HG03060 (cell line): ENCODE measurements at regions not wholly inside any gene's neighbourhood (a gene's known extent, or its start where the extent isn't known, plus 50 kb on each side); places are given as distances from the start of the nearest gene placed in this dataset.
"Not testable (repeated sequence)": the region's sequence is repeated elsewhere in the genome, so short reads cannot be mapped to it uniquely, and the experiment has no call there.

Experiments
- ATAC-seq: cut with Tn5 transposase; IDR thresholded peaks from one replicate; pipeline ENCODE4 v1.9.1; 2021; ENCODE audit warnings: low read depth, moderate number of reproducible peaks; ENCODE audit not compliant: unreplicated experiment

GRCh38 chr2:200199576-200200263 is 106.8 kb upstream of the SPATS2L start:
- no peak for ATAC-seq

GRCh38 chr2:200201839-200202238 is 104.7 kb upstream of the SPATS2L start:
- ATAC-seq, result not testable (repeated sequence)

DNA sequence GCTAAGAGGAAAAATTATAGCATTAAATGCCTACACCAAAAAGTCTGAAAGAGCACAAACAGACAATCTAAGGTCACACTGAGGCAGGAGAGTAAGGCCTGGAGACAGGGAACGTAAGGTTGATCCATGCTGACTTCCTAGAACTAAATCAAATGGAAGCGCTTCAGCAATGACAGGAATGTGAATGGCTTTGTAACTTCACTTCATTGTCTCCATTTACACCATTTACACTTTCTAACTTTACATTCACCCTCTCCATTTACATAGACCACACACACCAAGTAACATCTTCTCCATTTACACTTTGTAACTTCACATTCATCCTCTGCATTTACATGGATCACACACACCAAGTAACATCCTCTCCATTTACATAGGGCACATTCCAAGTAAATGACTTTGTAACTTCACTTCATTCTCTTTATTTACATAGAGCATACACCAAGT is 103.1 kb upstream of the SPATS2L start:
- ATAC-seq, result no peak

DNA sequence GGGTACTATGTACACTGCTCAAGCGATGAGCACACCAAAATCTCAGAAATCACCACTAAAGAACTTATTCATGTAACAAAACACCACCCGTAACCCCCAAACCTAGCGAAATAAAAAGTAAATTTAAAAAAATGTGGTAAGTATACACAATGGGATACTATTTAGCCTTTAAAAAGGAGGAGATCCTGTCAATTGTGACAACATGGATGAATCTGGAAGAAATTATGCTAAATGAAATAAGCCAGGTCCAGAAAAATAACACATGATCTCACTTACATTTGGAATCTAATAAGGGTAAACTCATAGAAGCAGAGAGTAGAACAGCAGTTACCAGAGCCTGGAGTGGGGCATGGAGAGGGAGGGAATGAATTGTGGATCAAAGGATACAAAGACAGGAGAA is 98.5 kb upstream of the SPATS2L start:
- no peak for ATAC-seq

DNA sequence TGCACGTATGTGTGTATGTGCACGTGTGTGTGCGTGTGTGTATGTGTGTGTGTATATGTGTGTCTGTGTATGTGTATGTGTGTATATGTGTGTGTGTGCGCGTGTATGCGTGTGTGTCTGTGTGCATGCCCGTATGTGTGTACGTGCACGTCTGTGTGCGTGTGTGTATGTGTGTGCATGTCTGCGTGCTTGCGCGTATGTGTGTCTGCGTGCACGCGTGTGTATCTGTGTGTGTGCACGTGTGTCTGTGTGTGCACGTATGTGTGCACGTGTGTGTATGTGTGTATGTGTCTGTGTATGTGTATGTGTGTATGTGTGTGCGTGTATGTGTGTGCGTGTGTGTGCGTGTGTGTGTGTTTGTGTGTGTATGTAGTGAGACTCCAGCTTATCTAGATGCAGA is 97.5 kb upstream of the SPATS2L start:
- ATAC-seq, result no peak

DNA sequence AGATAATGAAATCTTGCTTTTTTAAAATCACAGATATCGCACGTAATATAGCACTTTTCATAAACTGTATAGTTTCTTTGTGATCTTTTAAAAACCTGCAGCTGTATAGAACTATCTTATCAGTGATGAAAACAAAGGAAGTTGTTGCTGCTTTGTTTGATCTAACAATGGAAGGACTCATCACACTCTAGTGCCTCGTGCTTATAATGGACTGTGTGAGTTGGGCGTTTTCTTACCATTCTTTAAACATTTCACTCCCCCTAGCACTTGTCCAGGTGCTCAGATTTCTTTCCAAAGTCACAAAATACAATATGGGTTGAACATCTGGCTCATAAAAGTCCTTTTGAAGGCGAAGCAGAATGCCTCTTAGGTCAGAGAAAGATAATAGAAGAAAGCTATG is 94.8 kb upstream of the SPATS2L start:
- no peak for ATAC-seq

DNA sequence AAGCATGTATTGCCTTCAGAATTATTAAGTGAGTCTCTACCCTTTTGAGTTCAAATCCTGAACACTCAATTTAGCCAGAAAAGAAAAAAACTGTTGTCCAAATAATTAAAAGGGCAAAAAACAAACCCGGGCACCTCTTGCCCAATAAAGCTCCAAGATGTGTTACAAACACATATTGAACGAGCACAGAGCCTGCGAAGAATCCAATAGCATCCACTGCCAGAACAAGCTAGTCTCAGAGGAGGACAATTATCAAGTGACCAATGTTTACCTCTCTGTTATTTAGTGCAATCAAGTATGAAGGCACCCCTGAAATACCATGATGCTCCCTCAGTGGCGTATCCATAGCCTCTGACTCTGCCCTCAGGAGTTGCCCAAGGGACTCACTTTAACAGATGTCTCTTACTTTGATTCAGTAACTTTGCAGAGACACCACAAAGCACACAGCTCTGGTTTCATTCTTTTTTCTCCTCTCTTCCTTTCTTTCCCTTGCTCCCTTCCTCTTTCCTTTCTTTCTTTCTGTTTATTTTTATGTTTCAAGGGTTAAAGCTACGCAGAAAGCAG is 93.5 kb upstream of the SPATS2L start:
- ATAC-seq, result no peak

DNA sequence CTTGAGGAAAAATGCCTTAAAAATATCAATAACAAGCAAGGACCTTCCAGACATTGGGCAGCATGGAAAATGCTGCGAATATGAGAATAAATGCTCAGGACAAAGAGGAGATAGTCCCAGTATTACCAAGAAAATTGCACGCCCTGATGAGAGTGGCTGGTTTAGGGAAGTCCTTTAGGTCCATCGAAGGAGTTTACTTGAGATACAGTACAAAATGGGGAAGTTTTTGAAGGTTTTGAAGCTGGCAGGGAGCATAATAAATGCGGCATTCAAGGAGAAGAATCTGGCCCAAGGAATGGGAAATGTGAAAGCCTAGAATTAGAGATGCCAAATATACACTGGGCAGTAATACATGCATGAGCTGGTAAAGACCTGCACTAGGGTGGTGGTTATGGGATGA is 90.2 kb upstream of the SPATS2L start:
- no peak for ATAC-seq

DNA sequence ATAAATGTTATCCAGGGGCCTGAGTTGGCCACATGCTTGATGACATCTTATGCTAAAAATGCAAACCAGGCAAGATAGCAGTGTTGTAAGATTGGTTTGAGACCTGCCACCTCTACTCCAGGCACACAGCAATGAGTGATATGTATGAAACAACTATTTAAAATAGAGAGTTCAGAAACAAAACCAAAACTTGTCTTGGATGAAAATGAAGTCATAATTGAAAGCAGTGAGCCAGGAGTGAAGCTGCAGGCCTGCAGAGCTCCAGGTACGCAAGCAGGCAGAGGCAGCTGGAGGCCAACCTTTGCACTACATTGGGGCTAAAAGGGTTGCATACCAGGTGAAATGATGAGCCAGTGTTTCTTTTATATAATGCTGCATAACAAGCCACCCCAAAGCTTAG is 89.2 kb upstream of the SPATS2L start:
- no peak for ATAC-seq

DNA sequence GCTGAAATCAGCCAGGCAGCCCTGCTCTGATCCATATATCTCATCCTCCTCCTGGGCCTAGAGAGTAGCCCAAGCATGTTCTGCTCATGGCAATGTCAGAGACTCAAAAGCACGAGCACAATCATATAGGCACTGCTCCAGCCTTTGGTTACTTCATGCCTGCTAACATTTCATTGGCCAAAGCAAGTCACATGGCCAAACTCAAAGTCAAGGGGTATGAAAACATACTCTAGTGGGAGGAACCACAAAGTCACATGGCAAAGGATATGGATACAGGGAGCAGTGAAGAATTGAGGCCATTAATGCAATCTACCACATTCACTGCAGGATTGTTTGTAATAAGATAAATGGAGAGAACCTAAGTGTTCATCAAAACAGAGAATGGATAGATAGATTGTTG is 87.8 kb upstream of the SPATS2L start:
- no peak for ATAC-seq

- ATAC-seq, result no peak
Observed at GRCh38 chr2:200219309-200220113, 87.0 kb upstream of the SPATS2L start.

DNA sequence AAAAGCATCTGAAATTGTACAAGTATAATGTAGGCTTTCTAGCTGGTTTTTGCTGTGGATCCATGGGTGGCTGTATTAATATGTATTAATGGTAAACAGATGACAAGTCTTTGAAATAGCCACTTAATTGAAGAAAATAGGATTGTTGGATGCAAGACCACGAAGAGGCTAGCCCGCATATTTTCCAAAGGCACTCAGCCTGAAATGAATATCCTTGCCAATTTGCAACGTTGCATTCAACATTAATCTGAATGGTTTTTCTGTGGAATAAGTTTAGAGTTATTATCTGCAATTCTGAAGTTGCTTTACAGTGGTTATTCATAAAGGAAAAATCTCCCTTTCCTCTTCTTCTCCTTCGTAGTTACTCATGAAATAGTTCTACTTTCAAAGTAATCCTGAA is 86.2 kb upstream of the SPATS2L start:
- no peak for ATAC-seq

- no peak for ATAC-seq
Observed at GRCh38 chr2:200221055-200221955, 85.2 kb upstream of the SPATS2L start.

- no peak for ATAC-seq
Observed at GRCh38 chr2:200222791-200223190, 83.7 kb upstream of the SPATS2L start.

DNA sequence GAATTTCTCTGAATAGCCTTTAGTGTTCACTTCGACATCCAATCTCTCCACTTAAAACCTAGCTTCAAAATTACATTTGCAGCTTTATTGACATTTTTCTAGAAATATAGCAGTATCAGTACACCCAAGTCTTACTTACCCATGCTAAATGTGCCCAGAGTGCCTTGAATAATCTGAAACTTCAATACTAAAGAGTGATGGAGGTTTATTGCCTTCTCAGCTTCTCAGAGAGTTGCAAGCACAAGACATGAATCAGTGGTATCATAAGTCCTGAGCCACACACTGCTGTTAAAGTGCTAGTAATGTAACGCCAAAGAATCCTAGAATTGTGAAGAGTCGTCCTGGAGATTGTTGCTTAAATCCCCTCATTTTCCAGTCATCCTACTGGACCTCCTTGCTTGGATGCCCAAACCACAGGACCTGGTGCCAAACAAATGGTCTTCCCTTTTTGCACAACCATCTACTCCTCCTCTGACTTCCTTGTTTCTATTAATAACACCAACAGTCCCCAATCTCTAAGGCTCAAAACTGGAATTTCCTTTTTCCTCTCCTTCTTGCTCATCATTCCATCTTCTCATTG is 83.2 kb upstream of the SPATS2L start:
- ATAC-seq, result no peak

GRCh38 chr2:200225951-200226350 is 80.5 kb upstream of the SPATS2L start:
- ATAC-seq, result no peak

GRCh38 chr2:200226451-200227426 is 79.8 kb upstream of the SPATS2L start:
- ATAC-seq, result no peak

GRCh38 chr2:200230716-200231115 is 75.8 kb upstream of the SPATS2L start:
- ATAC-seq, result no peak

DNA sequence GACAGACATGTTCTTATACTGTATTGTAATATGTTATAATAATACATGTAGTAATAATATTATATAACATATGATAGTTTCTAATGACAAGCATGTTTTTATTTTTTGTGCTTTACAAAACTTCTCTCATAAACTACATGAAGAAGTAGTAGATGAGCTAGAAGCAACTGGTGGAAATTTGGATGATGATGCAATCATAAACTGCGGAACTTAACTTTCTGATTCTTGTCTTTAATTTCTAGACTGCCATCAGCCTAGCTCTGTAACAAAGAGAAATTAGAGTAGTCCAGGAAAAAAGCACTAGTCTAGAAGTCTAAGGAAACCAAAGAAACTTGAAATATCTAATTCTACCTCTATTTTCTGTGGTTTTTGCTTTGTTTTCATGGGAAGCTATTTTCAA is 71.0 kb upstream of the SPATS2L start:
- ATAC-seq, result no peak
